Mesodermal cell (in vitro differentiated cells): ENCODE measurements at regions not wholly inside any gene's neighbourhood (a gene's known extent, or its start where the extent isn't known, plus 50 kb on each side); places are given as distances from the start of the nearest gene placed in this dataset.
A peak's percentile ranks its signal among the peaks of the same experiment; 100 is the strongest.

Experiments used
- H3K27ac ChIP-seq: 2 replicates; pipeline ENCODE4 v1.7.0; 2013; ENCODE audit warnings: mild to moderate bottlenecking, low read depth, low read length, moderate library complexity; ENCODE audit not compliant: severe bottlenecking
- H3K36me3 ChIP-seq: 2 replicates; pipeline ENCODE4 v1.7.1; 2013; ENCODE audit warnings: mild to moderate bottlenecking, low read length, moderate library complexity; ENCODE audit not compliant: control insufficient read depth, insufficient read depth
- H3K4me1 ChIP-seq: one replicate; pipeline ENCODE4 v1.7.1; 2013; ENCODE audit warnings: mild to moderate bottlenecking, low read length; ENCODE audit not compliant: insufficient read depth, control insufficient read depth, poor library complexity, severe bottlenecking
- H3K4me3 ChIP-seq: 2 replicates; pipeline ENCODE4 v1.7.0; 2013; ENCODE audit warnings: low read length, control low read depth, mild to moderate bottlenecking; ENCODE audit not compliant: insufficient read depth, poor library complexity, severe bottlenecking; ENCODE audit errors: extremely low read depth
- H3K9me3 ChIP-seq: 2 replicates; pipeline ENCODE4 v1.7.1; 2013; ENCODE audit warnings: mild to moderate bottlenecking, low read length, moderate library complexity; ENCODE audit not compliant: control insufficient read depth
- WGBS, 2 experiments: methylation state at CpG; one replicate each; pipeline ENCODE4 v1.1.5; 2013; ENCODE audit warnings: missing lambda C conversion rate in 2 of 2; ENCODE audit not compliant: insufficient coverage in 2 of 2; 5-methylcytosine and 5-hydroxymethylcytosine counted together

DNA sequence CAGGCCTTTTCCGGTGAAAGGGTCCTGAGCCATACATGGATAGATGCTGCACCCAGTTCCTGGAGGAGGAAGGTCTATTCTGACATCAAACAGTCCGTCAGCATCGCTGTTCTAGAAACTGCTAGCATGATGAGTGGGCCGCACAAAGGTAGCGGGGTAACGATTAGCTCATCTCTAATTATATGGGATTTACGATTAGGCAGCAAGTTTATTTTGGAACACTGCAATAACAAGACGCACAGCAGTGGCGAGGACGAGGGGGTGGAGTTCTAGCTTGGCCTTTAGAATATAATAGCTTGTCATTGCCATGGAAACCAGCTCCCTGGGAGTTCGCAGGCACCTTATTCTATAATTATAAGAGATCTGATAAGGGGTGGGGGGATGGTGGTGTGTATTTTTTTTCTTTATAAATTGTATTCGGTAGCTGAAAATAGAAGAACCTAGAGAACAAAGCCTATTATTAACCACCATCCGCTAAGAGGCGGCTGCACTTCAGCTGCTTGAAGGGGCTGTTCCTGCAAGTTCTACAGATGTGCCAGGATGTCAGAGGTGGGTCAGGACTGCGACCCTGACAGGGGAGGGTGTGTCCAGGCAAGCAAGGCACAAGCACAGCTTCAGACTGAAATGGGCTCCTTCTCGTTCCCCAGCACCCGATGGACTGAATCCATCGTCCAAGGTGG lies 311.0 kb downstream of the AGTPBP1 start:
- H3K4me3 ChIP-seq = no peak overlapping the region
- 94 to 95% methylated on average over 13 of the region's 18 CpGs for WGBS, 2 experiments
- H3K36me3 ChIP-seq = no peaks in the 10 kb centered on the region
- H3K9me3 ChIP-seq = no peaks in the 10 kb centered on the region
- H3K27ac ChIP-seq = no peak overlapping the region
- H3K4me1 ChIP-seq = peaks cover 2% of the 10 kb centered on the region

DNA sequence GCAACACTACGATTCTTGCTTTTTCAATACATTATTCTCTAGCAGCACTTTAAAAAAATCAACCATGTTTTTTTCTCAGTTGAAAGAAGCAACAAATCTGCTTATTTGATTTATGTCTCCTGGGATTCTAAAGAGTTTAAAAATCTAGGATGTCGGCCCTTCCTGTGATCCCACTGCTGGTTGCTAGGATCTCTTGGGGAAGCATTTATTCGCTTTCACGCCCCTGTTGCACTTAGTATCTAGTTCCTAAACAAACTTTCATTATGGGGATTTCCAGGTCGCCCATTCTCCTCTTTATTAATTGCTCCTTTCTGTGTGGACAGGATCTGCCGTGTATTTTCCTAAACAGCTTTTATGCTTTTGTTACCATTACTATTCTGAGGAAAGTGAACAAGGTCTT lies 313.5 kb downstream of the AGTPBP1 start:
- Histone ChIP-seq H3K36me3 (no peaks in the 10 kb centered on the region), H3K27ac (no peak overlapping the region), H3K4me1 (peaks cover 9% of the 10 kb centered on the region), H3K4me3 (no peak overlapping the region), H3K9me3 (peaks cover 3% of the 10 kb centered on the region)
- WGBS, 2 experiments = 100% methylated on average over 3 of the region's 6 CpGs; no CpG with 5 or more reads in 1 of the 2 experiments

DNA sequence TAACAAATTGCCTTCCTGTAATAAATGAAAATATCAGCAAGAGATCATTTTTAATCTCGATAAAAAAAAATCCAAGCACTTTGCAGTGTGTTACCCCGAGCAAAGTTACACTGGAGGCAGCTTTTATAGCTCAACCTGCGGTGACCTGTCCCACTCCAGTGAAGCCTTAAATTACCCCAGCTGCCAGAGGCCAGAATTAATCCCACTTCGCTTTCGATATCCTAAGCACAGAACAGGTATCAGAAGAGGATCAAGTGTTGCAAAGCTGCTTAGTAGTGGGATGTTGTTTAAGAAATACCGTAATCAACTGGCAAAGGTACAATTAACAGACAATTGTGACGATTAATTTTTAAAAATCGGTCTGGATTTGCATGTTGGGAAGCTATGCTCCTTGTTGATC lies 314.0 kb downstream of the AGTPBP1 start:
- peaks cover 6% of the 10 kb centered on the region for H3K9me3 ChIP-seq
- no peak overlapping the region for H3K4me3 ChIP-seq
- H3K4me1 ChIP-seq = peaks cover 10% of the 10 kb centered on the region
- no peak overlapping the region for H3K27ac ChIP-seq
- 92 to 94% methylated on average over 4 to 8 of the region's 8 CpGs for WGBS, 2 experiments
- no peaks in the 10 kb centered on the region for H3K36me3 ChIP-seq

DNA sequence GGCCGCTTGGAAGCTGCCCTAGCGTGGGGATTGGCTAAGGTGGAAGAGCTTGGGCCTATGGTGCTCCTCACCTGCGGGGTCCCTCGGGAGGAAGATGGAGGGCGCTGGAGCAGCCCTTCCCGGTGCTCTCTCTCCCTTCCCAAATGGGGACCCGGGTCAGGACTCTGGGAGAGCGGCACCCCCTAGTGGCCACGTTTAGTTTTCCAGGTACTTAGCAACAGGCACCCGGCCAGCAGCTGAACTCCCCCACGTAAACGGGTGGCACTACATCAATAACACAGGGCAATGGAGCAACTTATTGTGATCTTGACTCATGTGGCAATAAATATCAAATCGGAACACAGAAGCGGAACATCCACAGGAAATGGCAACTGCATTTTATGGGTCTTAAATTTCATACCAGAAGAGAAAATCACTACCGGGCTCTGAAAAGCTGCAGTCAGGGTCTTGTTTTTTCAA lies 316.6 kb downstream of the AGTPBP1 start:
- no peak overlapping the region for H3K4me3 ChIP-seq
- 25 to 30% methylated on average over 8 to 11 of the region's 15 CpGs for WGBS, 2 experiments

DNA sequence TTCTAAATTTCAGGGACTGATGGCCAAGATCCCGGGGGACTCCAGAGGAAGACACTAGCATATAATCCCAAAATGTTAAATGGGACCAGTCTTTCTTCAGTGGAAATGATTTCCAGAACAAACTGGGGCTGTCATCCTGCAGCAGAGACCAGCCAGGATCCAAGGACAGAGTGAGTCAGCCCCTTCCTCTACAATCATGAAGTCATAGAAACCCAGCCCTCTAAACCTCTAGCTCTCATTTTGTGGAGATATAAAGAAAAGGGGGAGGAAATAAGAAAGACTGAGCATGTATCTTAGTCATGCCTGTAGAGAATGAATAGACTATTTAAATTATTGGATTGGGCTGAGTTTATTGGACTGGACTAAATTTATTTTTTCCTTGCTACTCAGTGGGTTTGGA lies 318.3 kb downstream of the AGTPBP1 start:
- peaks cover 22% of the 10 kb centered on the region for H3K4me1 ChIP-seq
- H3K4me3 ChIP-seq = no peak overlapping the region
- H3K36me3 ChIP-seq = no peaks in the 10 kb centered on the region
- H3K9me3 ChIP-seq = peaks cover 8% of the 10 kb centered on the region
- WGBS, 2 experiments = 86 to 100% methylated on average over 1 of the region's 1 CpG
- peak overlapping the region; percentile 4 for H3K27ac ChIP-seq

More for the DNA sequence above, 316.6 kb downstream of the AGTPBP1 start:
- H3K36me3 ChIP-seq = no peaks in the 10 kb centered on the region
- peaks cover 24% of the 10 kb centered on the region for H3K4me1 ChIP-seq
- H3K27ac ChIP-seq = no peak overlapping the region
- H3K9me3 ChIP-seq = peaks cover 8% of the 10 kb centered on the region

DNA sequence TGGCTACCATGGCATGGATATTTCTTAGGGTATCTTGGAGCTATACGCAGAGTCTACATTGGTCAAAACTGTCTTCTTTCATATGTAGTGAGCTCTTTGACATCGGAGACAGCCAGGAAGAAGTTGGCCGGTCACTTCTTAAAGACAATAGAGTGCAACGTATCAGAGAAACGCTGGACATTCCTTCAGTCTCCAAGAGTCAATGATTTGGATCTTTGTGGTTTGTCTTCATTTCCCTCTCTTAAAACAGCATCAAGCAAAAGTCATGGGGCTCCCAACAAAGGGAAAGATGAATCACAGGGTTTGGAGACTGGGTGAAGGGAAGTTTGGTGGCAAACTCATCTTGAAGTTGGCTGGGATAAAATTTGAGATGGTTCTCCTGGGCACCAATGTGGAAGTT lies 320.1 kb downstream of the AGTPBP1 start:
- Histone ChIP-seq H3K9me3 (peaks cover 8% of the 10 kb centered on the region), H3K4me1 (peaks cover 22% of the 10 kb centered on the region), H3K36me3 (no peaks in the 10 kb centered on the region), H3K4me3 (no peak overlapping the region), H3K27ac (peak overlapping the region; percentile 62)
- WGBS, 2 experiments = 87 to 100% methylated on average over 1 to 5 of the region's 5 CpGs

DNA sequence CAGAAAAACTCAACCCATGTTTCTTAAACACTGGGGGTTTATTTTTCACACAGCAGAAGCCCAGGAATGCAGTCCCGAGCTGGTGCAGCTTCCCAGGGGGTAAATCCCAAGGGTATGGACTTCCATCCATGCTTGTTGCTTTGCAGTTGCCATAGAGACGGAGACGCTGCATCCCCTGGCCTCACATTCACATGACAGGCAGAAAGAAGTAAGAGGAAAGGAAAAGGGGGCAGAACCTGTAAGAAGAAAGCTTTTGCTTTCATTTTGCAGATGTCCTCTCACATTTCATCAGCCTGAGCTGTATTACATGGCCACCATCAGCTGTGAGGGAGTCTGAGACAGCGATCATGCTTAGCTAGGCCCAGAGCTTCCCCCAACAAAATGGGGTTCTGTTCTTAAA lies 321.0 kb downstream of the AGTPBP1 start:
- H3K27ac ChIP-seq = peak overlapping the region; percentile 62
- peaks cover 24% of the 10 kb centered on the region for H3K4me1 ChIP-seq
- no peak overlapping the region for H3K4me3 ChIP-seq
- 48 to 59% methylated on average over 2 to 3 of the region's 4 CpGs for WGBS, 2 experiments
- no peaks in the 10 kb centered on the region for H3K36me3 ChIP-seq
- peaks cover 8% of the 10 kb centered on the region for H3K9me3 ChIP-seq

DNA sequence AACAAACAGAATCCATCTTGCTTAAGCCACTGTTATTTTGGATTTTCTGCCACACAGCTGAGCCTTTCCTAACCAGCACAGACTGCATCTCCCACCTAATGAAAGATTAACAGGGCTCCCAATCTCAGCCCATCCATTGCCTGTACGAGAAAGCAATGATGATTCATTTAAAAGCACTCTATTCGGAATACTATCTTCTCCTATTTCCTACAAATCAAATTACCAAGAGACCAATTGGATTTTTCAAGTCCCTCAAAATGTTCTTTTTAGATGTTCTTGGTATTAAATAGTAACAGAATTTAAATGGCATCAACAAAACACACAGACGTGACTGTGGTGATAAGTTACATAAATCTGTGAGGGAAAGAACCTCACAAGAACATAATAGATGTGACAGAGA lies 324.1 kb downstream of the AGTPBP1 start:
- WGBS, 2 experiments = 100% methylated on average over 1 to 2 of the region's 3 CpGs
- Histone ChIP-seq H3K27ac (no peak overlapping the region), H3K4me3 (no peak overlapping the region), H3K4me1 (peaks cover 30% of the 10 kb centered on the region), H3K36me3 (no peaks in the 10 kb centered on the region), H3K9me3 (peaks cover 1% of the 10 kb centered on the region)

DNA sequence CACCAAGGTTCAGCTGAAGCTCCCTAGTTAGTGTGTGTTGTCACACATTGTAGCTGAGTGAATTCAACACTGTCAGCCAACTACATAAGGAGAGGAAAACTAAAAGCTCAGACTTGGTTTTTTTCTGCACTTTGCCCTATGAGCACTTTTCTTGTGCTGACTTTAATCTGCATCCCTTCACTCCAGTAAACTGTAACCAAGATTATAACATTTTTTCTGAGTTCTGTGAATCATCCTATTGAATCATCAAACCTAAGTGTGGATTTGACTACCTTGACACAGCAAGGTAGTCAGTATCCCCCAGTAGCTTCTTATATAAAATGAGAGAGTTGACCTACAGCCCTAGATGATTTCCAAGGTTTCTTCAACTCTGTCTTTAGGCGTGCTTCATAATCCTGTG lies 325.0 kb downstream of the AGTPBP1 start:
- no peaks in the 10 kb centered on the region for H3K36me3 ChIP-seq
- H3K4me3 ChIP-seq = no peak overlapping the region
- WGBS, 2 experiments = 100% methylated on average over 1 of the region's 1 CpG; no CpG with 5 or more reads in 1 of the 2 experiments
- H3K27ac ChIP-seq = no peak overlapping the region
- no peaks in the 10 kb centered on the region for H3K9me3 ChIP-seq
- peaks cover 28% of the 10 kb centered on the region for H3K4me1 ChIP-seq

DNA sequence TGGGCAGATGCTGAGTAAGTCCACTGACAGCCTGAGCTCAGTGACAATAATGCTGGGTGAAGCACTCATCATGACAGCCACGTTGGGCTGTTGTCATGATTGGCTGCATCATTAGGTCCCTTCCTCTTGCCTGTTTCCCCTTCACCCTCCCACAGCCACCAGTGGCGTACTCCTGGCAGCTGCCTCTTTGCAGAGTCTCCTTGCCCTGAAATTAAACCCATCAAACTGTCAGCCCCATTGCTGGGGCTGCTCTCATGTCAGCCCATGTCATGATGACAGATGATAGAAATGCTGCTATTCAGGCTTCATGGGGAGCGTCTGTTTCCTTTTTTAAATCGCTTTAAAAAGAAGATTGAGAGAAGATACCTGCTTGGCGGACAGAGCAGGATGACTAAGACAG lies 327.4 kb downstream of the AGTPBP1 start:
- H3K4me1 ChIP-seq = peaks cover 16% of the 10 kb centered on the region
- H3K4me3 ChIP-seq = no peak overlapping the region
- no peaks in the 10 kb centered on the region for H3K9me3 ChIP-seq
- WGBS, 2 experiments = 64 to 66% methylated on average over 4 to 5 of the region's 5 CpGs
- H3K36me3 ChIP-seq = no peaks in the 10 kb centered on the region
- H3K27ac ChIP-seq = peak overlapping the region; percentile 74

DNA sequence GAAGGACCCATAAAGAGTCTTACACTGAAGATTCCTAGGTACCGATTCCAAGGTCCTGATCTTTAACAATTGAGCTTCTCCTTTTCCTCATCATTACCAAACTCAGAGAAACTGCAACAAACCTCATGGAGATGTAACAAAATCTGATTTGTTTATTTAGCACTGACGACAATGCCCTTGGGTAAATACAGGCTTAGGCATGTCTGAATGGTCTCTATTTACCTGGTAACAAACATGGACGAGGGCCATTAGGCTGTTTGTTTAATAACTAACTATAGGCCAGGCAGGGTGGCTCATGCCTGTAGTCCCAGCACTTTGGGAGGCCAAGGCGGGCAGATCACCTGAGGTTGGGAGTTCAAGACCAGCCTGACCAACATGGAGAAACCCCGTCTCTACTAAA lies 333.3 kb downstream of the AGTPBP1 start:
- no peaks in the 10 kb centered on the region for H3K9me3 ChIP-seq
- H3K4me3 ChIP-seq = no peak overlapping the region
- no peaks in the 10 kb centered on the region for H3K36me3 ChIP-seq
- H3K27ac ChIP-seq = no peak overlapping the region
- 96 to 100% methylated on average over 2 to 3 of the region's 5 CpGs for WGBS, 2 experiments
- H3K4me1 ChIP-seq = peaks cover 3% of the 10 kb centered on the region
